Liver (tissue), 7 donors: ENCODE measurements at regions not wholly inside any gene's neighbourhood (a gene's known extent, or its start where the extent isn't known, plus 50 kb on each side); places are given as distances from the start of the nearest gene placed in this dataset.
"Not testable (repeated sequence)": the region's sequence is repeated elsewhere in the genome, so short reads cannot be mapped to it uniquely, and the experiment has no call there.

Experiments
- DNase-seq: peaks from one replicate; pipeline ENCODE4 v3.0.0-alpha.2; 2017; ENCODE audit warnings: low spot score
- H3K27ac ChIP-seq, 2 donors: one replicate each; pipeline ENCODE4 v1.7.0; 2013; ENCODE audit warnings: inconsistent platforms in 2 of 2, low read length in 2 of 2, control low read depth in 1 of 2, low read depth in 1 of 2, mild to moderate bottlenecking in 1 of 2
- H3K27me3 ChIP-seq, 4 donors: one replicate each; pipeline versions ENCODE4 v1.6.1 to v1.7.0; 2013; ENCODE audit warnings: low read length in 3 of 4, inconsistent platforms in 1 of 4, mild to moderate bottlenecking in 1 of 4, moderate library complexity in 1 of 4; ENCODE audit not compliant: control insufficient read depth in 4 of 4, insufficient read depth in 4 of 4
- H3K36me3 ChIP-seq, 4 donors: one replicate each; pipeline versions ENCODE4 v1.6.1 to v1.7.0; 2013; ENCODE audit warnings: low read length in 3 of 4, mild to moderate bottlenecking in 3 of 4, low read depth in 1 of 4, moderate library complexity in 1 of 4; ENCODE audit not compliant: control insufficient read depth in 4 of 4, insufficient read depth in 3 of 4
- H3K4me1 ChIP-seq, 4 donors: one replicate each; pipeline versions ENCODE4 v1.6.1 to v1.7.0; 2013; ENCODE audit warnings: low read length in 3 of 4, mild to moderate bottlenecking in 3 of 4, moderate library complexity in 1 of 4; ENCODE audit not compliant: control insufficient read depth in 4 of 4, insufficient read depth in 4 of 4
- H3K4me3 ChIP-seq, 3 donors: one replicate each; pipeline versions ENCODE4 v1.6.1 to v1.7.0; 2013; ENCODE audit warnings: low read length in 3 of 3, control low read depth in 1 of 3, low read depth in 1 of 3, mild to moderate bottlenecking in 1 of 3
- H3K9ac ChIP-seq, 2 donors: one replicate each; pipeline ENCODE4 v1.7.0; 2013; ENCODE audit warnings: low read length in 2 of 2, mild to moderate bottlenecking in 2 of 2, moderate library complexity in 2 of 2, control low read depth in 1 of 2, low read depth in 1 of 2
- H3K9me3 ChIP-seq, 4 donors: one replicate each; pipeline versions ENCODE4 v1.6.1 to v1.7.0; 2013; ENCODE audit warnings: low read length in 3 of 4; ENCODE audit not compliant: control insufficient read depth in 4 of 4
- EGR1 ChIP-seq, 2 donors: IDR thresholded peaks; 2 replicates each; pipeline ENCODE4 v1.6.1; 2016 to 2018; ENCODE audit warnings: antibody characterized with exemption in 2 of 2, low read depth in 2 of 2
- FOXA1 ChIP-seq: IDR thresholded peaks from 2 replicates; pipeline ENCODE4 v1.6.1; 2016; ENCODE audit warnings: antibody characterized with exemption
- FOXA2 ChIP-seq: IDR thresholded peaks from 2 replicates; pipeline ENCODE4 v1.6.1; 2016; ENCODE audit warnings: antibody characterized with exemption
- GABPA ChIP-seq, 2 donors: IDR thresholded peaks in 1 of 2; conservative IDR thresholded peaks in 1 of 2; 2 replicates each; pipeline ENCODE4 v1.6.1; 2016; ENCODE audit warnings: antibody characterized with exemption in 2 of 2, mild to moderate bottlenecking in 1 of 2, moderate library complexity in 1 of 2
- HNF4A ChIP-seq, 2 donors: conservative IDR thresholded peaks; 2 replicates each; pipeline ENCODE4 v1.6.1; 2016; ENCODE audit warnings: antibody characterized with exemption in 2 of 2, mild to moderate bottlenecking in 2 of 2
- JUND ChIP-seq, 2 donors: IDR thresholded peaks; 2 replicates each; pipeline ENCODE4 v1.6.1; 2016; ENCODE audit warnings: antibody characterized with exemption in 2 of 2
- NR2F2 ChIP-seq: IDR thresholded peaks from 2 replicates; pipeline ENCODE4 v1.6.1; 2016; ENCODE audit warnings: antibody characterized with exemption
- RAD21 ChIP-seq, 2 donors: IDR thresholded peaks; 2 replicates each; pipeline ENCODE4 v1.6.1; 2016; ENCODE audit warnings: antibody characterized with exemption in 2 of 2, mild to moderate bottlenecking in 2 of 2
- RXRA ChIP-seq, 2 donors: IDR thresholded peaks; 2 replicates each; pipeline ENCODE4 v1.6.1; 2017 to 2018; ENCODE audit warnings: antibody characterized with exemption in 2 of 2, mild to moderate bottlenecking in 1 of 2
- SP1 ChIP-seq: IDR thresholded peaks from 2 replicates; pipeline ENCODE4 v1.6.1; 2018; ENCODE audit warnings: antibody characterized with exemption, mild to moderate bottlenecking
- TAF1 ChIP-seq: conservative IDR thresholded peaks from 2 replicates; pipeline ENCODE4 v1.6.1; 2016; ENCODE audit warnings: antibody characterized with exemption, mild to moderate bottlenecking
- YY1 ChIP-seq: IDR thresholded peaks from 2 replicates; pipeline ENCODE4 v1.6.1; 2016; ENCODE audit warnings: antibody characterized with exemption, mild to moderate bottlenecking
- whole genome bisulfite sequencing: extraction: QIAGEN DNeasy Blood & Tissue Kit; methylation state at CpG from one replicate; pipeline ENCODE4 v1.1.7; 2013; 5-methylcytosine and 5-hydroxymethylcytosine counted together
- TF ChIP-seq, protein P1 (sequence below): IDR thresholded peaks from 2 replicates; pipeline ENCODE4 v1.6.1; 2016; ENCODE audit warnings: antibody characterized with exemption
- TF ChIP-seq, protein P2 (sequence below): IDR thresholded peaks from 2 replicates; pipeline ENCODE4 v1.6.1; 2016; ENCODE audit warnings: antibody characterized with exemption
- TF ChIP-seq, protein P3 (sequence below): IDR thresholded peaks from 2 replicates; pipeline ENCODE4 v1.6.1; 2016; ENCODE audit warnings: antibody characterized with exemption, mild to moderate bottlenecking
- TF ChIP-seq, protein P4 (sequence below): IDR thresholded peaks from 2 replicates; pipeline ENCODE4 v1.6.1; 2016; ENCODE audit warnings: antibody characterized with exemption
- donor health status: healthy.
- donor health status: healthy.
- donor health status: healthy.
- donor health status: healthy.

DNA sequence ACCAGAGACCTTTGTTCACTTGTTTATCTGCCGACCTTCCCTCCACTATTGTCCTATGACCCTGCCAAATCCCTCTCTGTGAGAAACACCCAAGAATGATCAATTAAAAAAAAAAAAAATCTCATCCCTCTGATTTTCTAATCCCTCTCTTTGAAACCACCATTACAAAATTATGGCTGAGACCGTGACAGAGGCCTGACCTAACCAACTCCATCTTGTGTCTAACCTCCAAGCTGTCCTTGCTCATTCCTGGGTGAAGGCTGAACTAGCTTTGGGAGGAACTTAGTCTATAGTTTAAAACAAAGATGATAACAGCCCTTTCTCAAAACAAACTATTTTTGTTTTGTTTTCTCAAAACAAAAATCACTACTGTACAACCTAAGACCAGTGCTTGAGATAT is 474.5 kb downstream of the TMEM114 start:
- no peak for DNase-seq
- no peak overlapping the region for H3K4me3 ChIP-seq
- TF ChIP-seq FOXA1 (no peak), YY1 (no peak), RAD21 (IDR thresholded peaks at IDR 0.05) (no peak), EGR1 (IDR thresholded peaks at IDR 0.05; ENCODE audit: low read depth in 2 of 2) (no peak), JUND (IDR thresholded peaks at IDR 0.05) (no peak), FOXA2 (no peak), RXRA (IDR thresholded peaks at IDR 0.05) (no peak), NR2F2 (no peak), TAF1 (no peak), GABPA (IDR thresholded peaks at IDR 0.05 in 1 of 2, conservative IDR thresholded peaks at IDR 0.05 in 1 of 2) (no peak), HNF4A (conservative IDR thresholded peaks at IDR 0.05) (no peak), SP1 (no peak)
- TF ChIP-seq, protein P1, sequence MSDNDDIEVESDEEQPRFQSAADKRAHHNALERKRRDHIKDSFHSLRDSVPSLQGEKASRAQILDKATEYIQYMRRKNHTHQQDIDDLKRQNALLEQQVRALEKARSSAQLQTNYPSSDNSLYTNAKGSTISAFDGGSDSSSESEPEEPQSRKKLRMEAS = no peak
- TF ChIP-seq, protein P2, sequence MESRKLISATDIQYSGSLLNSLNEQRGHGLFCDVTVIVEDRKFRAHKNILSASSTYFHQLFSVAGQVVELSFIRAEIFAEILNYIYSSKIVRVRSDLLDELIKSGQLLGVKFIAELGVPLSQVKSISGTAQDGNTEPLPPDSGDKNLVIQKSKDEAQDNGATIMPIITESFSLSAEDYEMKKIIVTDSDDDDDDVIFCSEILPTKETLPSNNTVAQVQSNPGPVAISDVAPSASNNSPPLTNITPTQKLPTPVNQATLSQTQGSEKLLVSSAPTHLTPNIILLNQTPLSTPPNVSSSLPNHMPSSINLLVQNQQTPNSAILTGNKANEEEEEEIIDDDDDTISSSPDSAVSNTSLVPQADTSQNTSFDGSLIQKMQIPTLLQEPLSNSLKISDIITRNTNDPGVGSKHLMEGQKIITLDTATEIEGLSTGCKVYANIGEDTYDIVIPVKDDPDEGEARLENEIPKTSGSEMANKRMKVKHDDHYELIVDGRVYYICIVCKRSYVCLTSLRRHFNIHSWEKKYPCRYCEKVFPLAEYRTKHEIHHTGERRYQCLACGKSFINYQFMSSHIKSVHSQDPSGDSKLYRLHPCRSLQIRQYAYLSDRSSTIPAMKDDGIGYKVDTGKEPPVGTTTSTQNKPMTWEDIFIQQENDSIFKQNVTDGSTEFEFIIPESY = no peak
- TF ChIP-seq, protein P3, sequence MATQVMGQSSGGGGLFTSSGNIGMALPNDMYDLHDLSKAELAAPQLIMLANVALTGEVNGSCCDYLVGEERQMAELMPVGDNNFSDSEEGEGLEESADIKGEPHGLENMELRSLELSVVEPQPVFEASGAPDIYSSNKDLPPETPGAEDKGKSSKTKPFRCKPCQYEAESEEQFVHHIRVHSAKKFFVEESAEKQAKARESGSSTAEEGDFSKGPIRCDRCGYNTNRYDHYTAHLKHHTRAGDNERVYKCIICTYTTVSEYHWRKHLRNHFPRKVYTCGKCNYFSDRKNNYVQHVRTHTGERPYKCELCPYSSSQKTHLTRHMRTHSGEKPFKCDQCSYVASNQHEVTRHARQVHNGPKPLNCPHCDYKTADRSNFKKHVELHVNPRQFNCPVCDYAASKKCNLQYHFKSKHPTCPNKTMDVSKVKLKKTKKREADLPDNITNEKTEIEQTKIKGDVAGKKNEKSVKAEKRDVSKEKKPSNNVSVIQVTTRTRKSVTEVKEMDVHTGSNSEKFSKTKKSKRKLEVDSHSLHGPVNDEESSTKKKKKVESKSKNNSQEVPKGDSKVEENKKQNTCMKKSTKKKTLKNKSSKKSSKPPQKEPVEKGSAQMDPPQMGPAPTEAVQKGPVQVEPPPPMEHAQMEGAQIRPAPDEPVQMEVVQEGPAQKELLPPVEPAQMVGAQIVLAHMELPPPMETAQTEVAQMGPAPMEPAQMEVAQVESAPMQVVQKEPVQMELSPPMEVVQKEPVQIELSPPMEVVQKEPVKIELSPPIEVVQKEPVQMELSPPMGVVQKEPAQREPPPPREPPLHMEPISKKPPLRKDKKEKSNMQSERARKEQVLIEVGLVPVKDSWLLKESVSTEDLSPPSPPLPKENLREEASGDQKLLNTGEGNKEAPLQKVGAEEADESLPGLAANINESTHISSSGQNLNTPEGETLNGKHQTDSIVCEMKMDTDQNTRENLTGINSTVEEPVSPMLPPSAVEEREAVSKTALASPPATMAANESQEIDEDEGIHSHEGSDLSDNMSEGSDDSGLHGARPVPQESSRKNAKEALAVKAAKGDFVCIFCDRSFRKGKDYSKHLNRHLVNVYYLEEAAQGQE = no peak
- TF ChIP-seq, protein P4, sequence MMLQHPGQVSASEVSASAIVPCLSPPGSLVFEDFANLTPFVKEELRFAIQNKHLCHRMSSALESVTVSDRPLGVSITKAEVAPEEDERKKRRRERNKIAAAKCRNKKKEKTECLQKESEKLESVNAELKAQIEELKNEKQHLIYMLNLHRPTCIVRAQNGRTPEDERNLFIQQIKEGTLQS = no peak
- no peaks in the 10 kb centered on the region for H3K4me1 ChIP-seq
- WGBS = 45% methylated on average over 2 of the region's 2 CpGs
- no peak overlapping the region for H3K27ac ChIP-seq
- H3K27me3 ChIP-seq = no peaks in the 10 kb centered on the region
- peaks cover 0 to 2% (median 0%) of the 10 kb centered on the region in 4 donors for H3K9me3 ChIP-seq
- H3K36me3 ChIP-seq = no peaks in the 10 kb centered on the region
- H3K9ac ChIP-seq = no peak overlapping the region

DNA sequence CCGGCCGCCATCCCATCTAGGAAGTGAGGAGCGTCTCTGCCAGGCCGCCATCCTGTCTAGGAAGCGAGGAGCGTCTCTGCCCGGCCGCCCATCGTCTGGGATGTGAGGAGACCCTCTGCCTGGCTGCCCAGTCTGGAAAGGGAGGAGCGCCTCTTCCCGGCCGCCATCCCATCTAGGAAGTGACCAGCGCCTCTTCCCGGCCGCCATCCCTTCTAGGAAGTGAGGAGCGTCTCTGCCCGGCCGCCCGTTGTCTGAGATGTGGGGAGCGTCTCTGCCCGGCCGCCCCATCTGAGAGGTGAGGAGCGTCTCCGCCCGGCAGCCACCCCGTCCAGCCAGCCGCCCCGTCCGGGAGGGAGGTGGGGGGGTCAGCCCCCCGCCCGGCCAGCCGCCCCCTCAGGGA is 475.4 kb downstream of the TMEM114 start:
- not testable (repeated sequence) for H3K4me3 ChIP-seq, DNase-seq, H3K27ac ChIP-seq, H3K36me3 ChIP-seq, H3K27me3 ChIP-seq, H3K9ac ChIP-seq, H3K4me1 ChIP-seq, H3K9me3 ChIP-seq
- WGBS = 94% methylated on average over 32 of the region's 32 CpGs
